Neural progenitor cell (in vitro differentiated cells): ENCODE measurements at regions not wholly inside any gene's neighbourhood (a gene's known extent, or its start where the extent isn't known, plus 50 kb on each side); places are given as distances from the start of the nearest gene placed in this dataset.

Source experiments
- DNase-seq: peaks from one replicate; pipeline ENCODE4 v3.0.0-alpha.2; 2016; ENCODE audit warnings: low spot score
- H2AFZ ChIP-seq: fragments of 200-600 bp; sonication (generic); replicated peaks from 2 replicates; pipeline ENCODE4 v1.6.1; 2016; ENCODE audit warnings: antibody characterized with exemption
- H3F3A ChIP-seq: fragments of 200-600 bp; sonication (generic); 2 replicates; pipeline ENCODE4 v1.6.1; 2016; ENCODE audit warnings: antibody characterized with exemption, low read depth
- H3K27ac ChIP-seq: fragments of 200-600 bp; sonication (generic); 2 replicates; pipeline ENCODE4 v1.5.1; 2016; ENCODE audit warnings: mild to moderate bottlenecking
- H3K27me3 ChIP-seq: fragments of 200-600 bp; sonication (generic); 2 replicates; pipeline ENCODE4 v1.6.1; 2016; ENCODE audit warnings: mild to moderate bottlenecking, moderate library complexity
- H3K36me3 ChIP-seq: fragments of 200-600 bp; sonication (generic); 2 replicates; pipeline ENCODE4 v1.5.1; 2016
- H3K4me1 ChIP-seq: fragments of 200-600 bp; sonication (generic); 2 replicates; pipeline ENCODE4 v1.6.1; 2016; ENCODE audit warnings: mixed run types
- H3K4me2 ChIP-seq: fragments of 200-600 bp; sonication (generic); 2 replicates; pipeline ENCODE4 v1.6.1; 2016
- H3K4me3 ChIP-seq: fragments of 200-600 bp; sonication (generic); 2 replicates; pipeline ENCODE4 v1.5.1; 2016
- H3K79me2 ChIP-seq: fragments of 200-600 bp; sonication (generic); 2 replicates; pipeline ENCODE4 v1.6.1; 2016; ENCODE audit warnings: low read depth
- H3K9ac ChIP-seq: fragments of 200-600 bp; sonication (generic); 2 replicates; pipeline ENCODE4 v1.6.1; 2016
- H3K9me3 ChIP-seq: fragments of 200-600 bp; sonication (generic); 2 replicates; pipeline ENCODE4 v1.5.1; 2016; ENCODE audit warnings: low read depth
- H4K20me1 ChIP-seq: fragments of 200-600 bp; sonication (generic); 2 replicates; pipeline ENCODE4 v1.6.1; 2016; ENCODE audit warnings: low read depth
- H3K27ac Mint-ChIP-seq: 3 replicates; pipeline ENCODE4 v1.8.0; 2021; ENCODE audit warnings: mixed read lengths
- H3K27me3 Mint-ChIP-seq: 2 replicates; pipeline ENCODE4 v1.8.0; 2022; ENCODE audit warnings: low read depth, mild to moderate bottlenecking, inconsistent platforms, moderate library complexity, mixed read lengths; ENCODE audit not compliant: insufficient read depth
- H3K36me3 Mint-ChIP-seq: 3 replicates; pipeline ENCODE4 v1.8.0; 2021; ENCODE audit warnings: mixed read lengths
- H3K4me1 Mint-ChIP-seq: 3 replicates; pipeline ENCODE4 v1.8.0; 2021; ENCODE audit warnings: mixed read lengths
- H3K4me3 Mint-ChIP-seq: 3 replicates; pipeline ENCODE4 v1.8.0; 2021; ENCODE audit warnings: mild to moderate bottlenecking, moderate library complexity, mixed read lengths
- H3K9me3 Mint-ChIP-seq: 3 replicates; pipeline ENCODE4 v1.8.0; 2020; ENCODE audit warnings: mixed read lengths
- CTCF ChIP-seq: fragments of 200-600 bp; sonication (generic); IDR thresholded peaks from 2 replicates; pipeline ENCODE4 v1.5.1; 2017; ENCODE audit warnings: antibody characterized with exemption, mild to moderate bottlenecking
- EZH2 ChIP-seq: fragments of 200-600 bp; sonication (generic); IDR thresholded peaks from 2 replicates; pipeline ENCODE4 v1.6.1; 2017; ENCODE audit warnings: antibody characterized with exemption, mild to moderate bottlenecking, moderate library complexity
- EZH2phosphoT487 ChIP-seq: fragments of 200-600 bp; sonication (generic); IDR thresholded peaks from 2 replicates; pipeline ENCODE4 v1.6.1; 2017; ENCODE audit warnings: antibody characterized with exemption

GRCh38 chr1:184141361-184141880 lies 89.9 kb downstream of the TSEN15 start:
- no peaks in the 10 kb centered on the region for H3K4me1 ChIP-seq
- Mint-ChIP-seq H3K36me3 (peaks cover 2% of the 10 kb centered on the region), H3K27me3 (no peaks in the 10 kb centered on the region), H3K4me1 (no peaks in the 10 kb centered on the region), H3K9me3 (peaks cover 9% of the 10 kb centered on the region), H3K27ac (no peak overlapping the region), H3K4me3 (no peak overlapping the region)
- peaks cover 5% of the 10 kb centered on the region for H3K9me3 ChIP-seq
- no peak overlapping the region for H3K4me2 ChIP-seq
- no peak for TF ChIP-seq EZH2
- H3K27ac ChIP-seq = no peak overlapping the region
- DNase-seq = no peak
- no peak overlapping the region for H3K9ac ChIP-seq
- no peaks in the 10 kb centered on the region for H4K20me1 ChIP-seq
- H3K36me3 ChIP-seq = no peaks in the 10 kb centered on the region
- H3K79me2 ChIP-seq = no peaks in the 10 kb centered on the region
- H3K27me3 ChIP-seq = no peaks in the 10 kb centered on the region
- H3F3A ChIP-seq = no peaks in the 10 kb centered on the region
- H3K4me3 ChIP-seq = no peak overlapping the region
- no peak overlapping the region for H2AFZ ChIP-seq

- Histone ChIP-seq H3K9ac (no peak overlapping the region), H3K79me2 (no peaks in the 10 kb centered on the region), H3K36me3 (no peaks in the 10 kb centered on the region), H3K27ac (no peak overlapping the region), H4K20me1 (no peaks in the 10 kb centered on the region), H2AFZ (no peak overlapping the region), H3K4me3 (no peak overlapping the region), H3F3A (no peaks in the 10 kb centered on the region), H3K4me2 (no peak overlapping the region), H3K4me1 (no peaks in the 10 kb centered on the region), H3K9me3 (no peaks in the 10 kb centered on the region), H3K27me3 (no peaks in the 10 kb centered on the region)
- no peaks in the 10 kb centered on the region for H3K27me3 Mint-ChIP-seq
- H3K27ac Mint-ChIP-seq = peak overlapping the region; percentile 17
- no peak for DNase-seq
- H3K4me3 Mint-ChIP-seq = no peak overlapping the region
- peaks cover 2% of the 10 kb centered on the region for H3K9me3 Mint-ChIP-seq
- no peak for TF ChIP-seq EZH2
- TF ChIP-seq CTCF = no peak
- TF ChIP-seq EZH2phosphoT487 = no peak
- no peaks in the 10 kb centered on the region for H3K36me3 Mint-ChIP-seq
- H3K4me1 Mint-ChIP-seq = no peaks in the 10 kb centered on the region
Measured at GRCh38 chr1:184143449-184143848, 91.9 kb downstream of the TSEN15 start.

- no peaks in the 10 kb centered on the region for H3K36me3 Mint-ChIP-seq
- H3K27ac ChIP-seq = no peak overlapping the region
- DNase-seq = no peak
- peaks cover 2% of the 10 kb centered on the region for H3K9me3 Mint-ChIP-seq
- H3K9me3 ChIP-seq = no peaks in the 10 kb centered on the region
- no peaks in the 10 kb centered on the region for H3K27me3 ChIP-seq
- no peak overlapping the region for H3K4me3 ChIP-seq
- no peaks in the 10 kb centered on the region for H3K79me2 ChIP-seq
- no peak overlapping the region for H3K9ac ChIP-seq
- H3K27ac Mint-ChIP-seq = no peak overlapping the region
- TF ChIP-seq EZH2phosphoT487 (no peak), CTCF (no peak), EZH2 (no peak)
- no peak overlapping the region for H2AFZ ChIP-seq
- no peaks in the 10 kb centered on the region for H4K20me1 ChIP-seq
- no peaks in the 10 kb centered on the region for H3K36me3 ChIP-seq
- no peaks in the 10 kb centered on the region for H3K27me3 Mint-ChIP-seq
- H3K4me2 ChIP-seq = no peak overlapping the region
- H3K4me1 ChIP-seq = no peaks in the 10 kb centered on the region
- H3K4me1 Mint-ChIP-seq = no peaks in the 10 kb centered on the region
- H3F3A ChIP-seq = no peaks in the 10 kb centered on the region
- H3K4me3 Mint-ChIP-seq = no peak overlapping the region
Measured at GRCh38 chr1:184145083-184145482, 93.6 kb downstream of the TSEN15 start.

GRCh38 chr1:184146202-184146601 lies 94.7 kb downstream of the TSEN15 start:
- Mint-ChIP-seq H3K9me3 (peaks cover 2% of the 10 kb centered on the region), H3K27me3 (no peaks in the 10 kb centered on the region), H3K4me1 (no peaks in the 10 kb centered on the region), H3K4me3 (no peak overlapping the region), H3K27ac (no peak overlapping the region), H3K36me3 (no peaks in the 10 kb centered on the region)
- H3K27ac ChIP-seq = no peak overlapping the region
- no peak overlapping the region for H3K9ac ChIP-seq
- no peaks in the 10 kb centered on the region for H4K20me1 ChIP-seq
- H3K36me3 ChIP-seq = no peaks in the 10 kb centered on the region
- no peak overlapping the region for H3K4me3 ChIP-seq
- no peaks in the 10 kb centered on the region for H3K4me1 ChIP-seq
- H3F3A ChIP-seq = no peaks in the 10 kb centered on the region
- H2AFZ ChIP-seq = no peak overlapping the region
- no peaks in the 10 kb centered on the region for H3K27me3 ChIP-seq
- no peak for DNase-seq
- H3K79me2 ChIP-seq = no peaks in the 10 kb centered on the region
- no peaks in the 10 kb centered on the region for H3K9me3 ChIP-seq
- H3K4me2 ChIP-seq = no peak overlapping the region
- TF ChIP-seq CTCF (no peak), EZH2phosphoT487 (no peak), EZH2 (no peak)
